Jurkat, Clone E6-1 (cell line): ENCODE measurements at regions not wholly inside any gene's neighbourhood (a gene's known extent, or its start where the extent isn't known, plus 50 kb on each side); places are given as distances from the start of the nearest gene placed in this dataset.

Experiments
- DNase-seq: peaks from one replicate; pipeline ENCODE4 v3.0.0-alpha.2; 2011; ENCODE audit warnings: low read depth, low spot score
- H3K4me3 ChIP-seq: 2 replicates; pipeline ENCODE4 v1.5.1; 2011; ENCODE audit warnings: mild to moderate bottlenecking, low read length, control low read depth, moderate library complexity

DNA sequence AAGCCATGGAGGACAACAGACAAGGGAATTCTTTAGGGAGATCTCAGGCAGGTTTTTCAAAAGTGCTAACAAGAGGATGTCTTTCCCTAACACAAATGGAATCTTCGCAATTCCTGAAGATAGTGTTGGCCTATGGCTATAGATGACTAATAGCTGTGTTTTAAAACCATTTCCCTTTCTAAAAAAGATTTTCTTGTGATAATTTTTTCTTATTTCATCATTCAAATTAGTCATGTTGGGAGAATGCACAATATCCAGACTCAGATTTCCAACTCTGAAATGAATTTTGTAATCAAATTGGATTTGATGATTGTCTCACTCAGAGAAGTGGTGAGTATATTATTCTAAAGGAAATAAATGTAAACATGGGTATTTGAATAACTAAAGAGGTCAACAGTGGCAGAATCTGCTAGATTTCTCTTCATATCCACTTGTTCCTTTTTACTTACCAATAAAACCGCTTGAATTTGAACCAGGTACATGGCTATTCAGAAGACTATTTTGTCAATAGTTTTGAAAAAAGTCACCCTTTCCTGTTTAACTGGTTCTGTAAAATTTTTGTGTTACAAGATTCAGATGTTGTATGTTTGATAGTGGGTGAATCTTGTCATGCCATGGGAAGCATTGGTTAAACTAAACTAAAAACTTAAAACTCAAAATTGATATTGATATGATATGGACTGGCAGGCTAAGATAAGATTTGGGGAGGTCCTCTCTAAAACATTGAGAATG, 1223.7 kb upstream of the EYS start:
- no peak for DNase-seq
- H3K4me3 ChIP-seq = no peak overlapping the region

GRCh38 chr6:66926060-66926459, 1219.0 kb upstream of the EYS start:
- DNase-seq = peak; percentile 68

GRCh38 chr6:66913657-66914056, 1206.6 kb upstream of the EYS start:
- no peak for DNase-seq

More at GRCh38 chr6:66926060-66926459, 1219.0 kb upstream of the EYS start:
- no peak overlapping the region for H3K4me3 ChIP-seq

GRCh38 chr6:66902457-66902856, 1195.4 kb upstream of the EYS start:
- DNase-seq = no peak
- no peak overlapping the region for H3K4me3 ChIP-seq

More at GRCh38 chr6:66913657-66914056, 1206.6 kb upstream of the EYS start:
- no peak overlapping the region for H3K4me3 ChIP-seq

DNA sequence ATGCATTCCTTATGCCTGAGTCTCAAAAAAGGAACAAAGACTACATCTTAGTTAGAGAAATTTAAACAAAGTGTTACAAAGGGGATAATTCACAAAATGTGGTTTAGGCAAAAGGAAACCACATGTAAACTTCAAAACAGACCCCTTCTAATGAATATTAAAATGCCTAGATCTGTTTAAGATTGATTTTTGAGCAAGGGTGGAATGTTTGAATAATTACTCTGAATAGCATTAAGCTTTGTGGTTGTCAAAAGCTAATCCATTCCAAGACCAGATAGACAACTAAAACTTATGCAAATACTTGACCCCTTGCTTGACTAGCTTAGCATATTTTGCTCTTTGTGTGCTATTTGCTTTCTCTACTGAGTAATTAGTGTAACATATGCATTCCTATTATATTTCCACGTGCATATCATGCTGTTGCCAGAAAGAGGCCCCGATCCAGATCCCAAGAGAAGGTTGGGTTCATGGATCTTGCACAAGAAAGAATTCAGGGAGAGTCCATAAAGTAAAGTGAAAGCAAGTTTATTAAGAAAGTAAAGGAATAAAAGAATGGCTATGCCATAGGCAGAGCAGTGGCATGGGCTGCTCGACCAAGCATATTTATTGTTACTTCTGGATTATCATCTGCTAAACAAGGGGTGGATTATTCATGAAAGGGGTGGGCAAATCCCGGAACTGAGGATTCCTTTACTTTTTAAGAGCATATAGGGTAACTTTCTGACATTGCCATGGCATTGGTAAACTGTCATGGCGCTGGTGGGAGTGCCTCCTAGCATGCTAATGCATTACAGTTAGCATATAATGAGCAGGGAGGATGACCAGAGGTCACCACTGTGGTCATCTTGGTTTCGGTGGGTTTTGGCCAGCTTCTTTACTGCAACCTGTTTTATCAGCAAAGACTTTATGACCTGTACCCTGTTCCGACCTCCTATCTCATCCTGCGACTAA, 1193.4 kb upstream of the EYS start:
- no peak overlapping the region for H3K4me3 ChIP-seq
- no peak for DNase-seq

DNA sequence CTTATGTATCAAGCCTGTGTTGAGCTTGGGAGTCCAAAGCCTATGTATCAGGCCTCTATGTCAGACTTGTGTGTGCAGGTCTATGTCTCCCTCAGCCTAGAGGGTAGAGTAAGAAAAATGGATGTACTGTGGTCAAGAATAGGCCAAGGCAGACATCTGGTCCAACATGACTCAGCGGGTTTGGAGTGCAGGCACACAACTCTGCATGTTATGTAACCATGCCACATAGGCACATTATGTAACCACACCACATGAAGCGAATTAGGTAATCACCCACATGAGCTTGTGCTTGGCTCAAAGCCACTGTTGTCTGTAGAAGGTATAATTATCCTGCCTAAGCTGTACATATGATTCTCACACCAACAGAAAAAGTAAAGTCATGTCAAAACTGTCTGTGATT, 1190.5 kb upstream of the EYS start:
- H3K4me3 ChIP-seq = no peak overlapping the region
- DNase-seq = peak; percentile 20

- no peak overlapping the region for H3K4me3 ChIP-seq
- no peak for DNase-seq
Measured at GRCh38 chr6:66896415-66896814, 1189.4 kb upstream of the EYS start.

DNA sequence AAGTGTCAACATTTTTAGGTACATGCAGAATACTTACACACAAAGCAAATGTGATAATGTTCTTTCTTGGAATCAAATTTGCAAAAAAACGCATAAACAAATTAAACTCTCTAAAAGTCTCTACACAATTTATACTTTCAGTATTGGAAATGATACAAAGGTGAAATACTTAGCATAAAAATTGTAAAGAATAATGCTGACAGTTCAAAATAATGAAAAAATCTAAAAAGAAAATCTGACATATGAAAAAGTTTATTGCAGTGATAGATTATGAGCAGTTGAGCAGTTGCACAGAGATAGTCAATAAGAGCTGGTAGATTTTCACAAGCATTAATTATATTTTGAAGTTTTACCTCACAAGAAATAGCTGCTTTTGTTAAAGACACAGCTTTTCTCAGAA, 1176.4 kb upstream of the EYS start:
- no peak overlapping the region for H3K4me3 ChIP-seq
- no peak for DNase-seq

DNA sequence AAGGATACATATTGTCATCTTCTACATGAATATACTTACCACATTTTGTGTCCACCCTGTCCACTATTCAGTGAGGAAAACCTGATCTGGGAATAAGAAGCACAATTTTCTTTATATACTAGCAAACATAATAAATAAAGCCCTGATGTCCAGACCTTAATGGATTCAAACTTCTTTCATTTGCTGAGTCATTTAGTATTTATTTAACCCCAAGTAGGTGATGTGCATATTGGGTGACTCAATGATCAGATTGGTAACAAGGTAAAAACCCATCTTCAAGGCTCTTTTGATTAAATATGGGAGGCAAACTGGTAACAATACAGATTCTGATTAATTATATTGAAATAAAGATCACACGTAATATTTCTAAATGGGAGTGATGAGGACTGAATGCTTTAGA, 1159.8 kb upstream of the EYS start:
- no peak overlapping the region for H3K4me3 ChIP-seq
- no peak for DNase-seq

DNA sequence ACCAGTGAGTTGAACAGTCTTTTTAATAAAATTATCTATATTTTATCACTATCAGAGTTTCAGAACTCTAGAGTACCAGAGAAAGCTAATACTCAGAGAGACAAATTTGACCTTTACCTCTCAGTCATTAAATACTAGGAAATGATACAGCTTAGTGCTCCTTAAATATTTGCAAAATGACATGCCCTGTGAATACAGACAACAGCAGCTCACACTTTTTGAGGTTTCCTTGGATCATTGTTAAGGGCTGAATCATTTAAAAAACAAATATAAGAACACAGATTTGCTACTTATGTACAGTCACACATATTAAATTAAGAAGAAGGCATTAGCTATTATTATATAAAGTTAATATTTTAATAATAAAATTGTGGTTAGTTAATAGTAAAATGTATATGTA, 1158.7 kb upstream of the EYS start:
- H3K4me3 ChIP-seq = no peak overlapping the region
- no peak for DNase-seq

- DNase-seq = no peak
- no peak overlapping the region for H3K4me3 ChIP-seq
Measured at GRCh38 chr6:66861007-66861541, 1154.0 kb upstream of the EYS start.

- no peak for DNase-seq
- H3K4me3 ChIP-seq = no peak overlapping the region
Measured at GRCh38 chr6:66860328-66860727, 1153.3 kb upstream of the EYS start.

DNA sequence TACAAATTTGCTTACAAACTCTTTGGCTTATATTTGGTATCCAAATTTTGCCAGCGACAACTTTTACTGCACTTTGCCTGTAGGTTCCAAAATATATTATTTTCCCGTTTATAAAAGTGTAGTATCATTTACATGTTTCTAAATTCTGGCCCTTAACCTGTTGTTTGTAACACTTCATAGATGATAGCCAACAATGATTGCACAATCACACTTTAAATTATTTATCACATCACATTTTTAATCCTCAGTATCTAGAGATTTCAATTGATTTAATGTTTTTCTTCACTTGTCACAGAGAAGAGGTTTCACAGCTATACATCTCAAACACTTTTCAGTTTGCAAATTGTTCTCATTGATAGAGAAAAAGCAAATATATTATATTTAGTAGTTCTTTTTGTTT, 1151.2 kb upstream of the EYS start:
- DNase-seq = no peak
- H3K4me3 ChIP-seq = no peak overlapping the region

DNA sequence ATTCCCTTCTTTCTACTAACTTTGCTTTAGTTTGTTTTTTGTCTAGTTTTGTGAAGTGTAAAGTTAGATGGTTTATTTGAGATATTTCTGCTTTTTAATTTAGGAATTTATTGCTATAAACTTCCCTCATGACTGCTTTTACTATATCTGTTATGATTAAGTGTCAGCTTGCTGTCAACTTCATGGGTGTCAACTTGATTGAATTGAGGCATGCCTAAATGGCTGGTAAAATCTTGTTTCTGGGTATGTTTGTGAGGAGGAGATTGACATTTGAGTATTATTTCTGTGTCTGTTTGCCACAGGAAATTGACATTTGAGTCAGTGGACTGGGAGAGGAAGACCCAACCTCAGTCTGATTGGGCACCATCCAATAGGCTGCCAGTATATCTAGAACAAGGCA, 1147.0 kb upstream of the EYS start:
- DNase-seq = no peak
- no peak overlapping the region for H3K4me3 ChIP-seq

DNA sequence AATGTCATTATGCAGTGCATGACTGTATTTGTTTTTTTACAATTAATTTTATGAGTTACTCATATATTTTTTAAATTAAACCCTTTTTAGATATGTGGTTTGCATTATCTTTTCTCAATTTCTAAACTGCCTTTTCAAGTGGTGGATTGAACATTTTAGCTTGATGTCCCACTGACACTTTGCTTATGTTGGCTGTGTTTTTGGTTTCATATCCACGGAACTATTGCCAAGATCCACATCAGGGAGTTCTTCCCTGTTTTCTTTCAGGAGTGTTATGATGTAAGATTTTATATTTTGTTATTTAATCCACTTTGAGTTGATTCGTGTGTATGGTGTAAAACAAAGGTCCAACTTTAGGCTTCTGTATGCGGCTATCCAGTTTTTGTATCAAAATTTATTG, 1144.9 kb upstream of the EYS start:
- no peak for DNase-seq
- no peak overlapping the region for H3K4me3 ChIP-seq

- no peak overlapping the region for H3K4me3 ChIP-seq
- DNase-seq = no peak
Measured at GRCh38 chr6:66849843-66850242, 1142.8 kb upstream of the EYS start.

GRCh38 chr6:66848244-66848953, 1141.4 kb upstream of the EYS start:
- no peak overlapping the region for H3K4me3 ChIP-seq
- DNase-seq = no peak

DNA sequence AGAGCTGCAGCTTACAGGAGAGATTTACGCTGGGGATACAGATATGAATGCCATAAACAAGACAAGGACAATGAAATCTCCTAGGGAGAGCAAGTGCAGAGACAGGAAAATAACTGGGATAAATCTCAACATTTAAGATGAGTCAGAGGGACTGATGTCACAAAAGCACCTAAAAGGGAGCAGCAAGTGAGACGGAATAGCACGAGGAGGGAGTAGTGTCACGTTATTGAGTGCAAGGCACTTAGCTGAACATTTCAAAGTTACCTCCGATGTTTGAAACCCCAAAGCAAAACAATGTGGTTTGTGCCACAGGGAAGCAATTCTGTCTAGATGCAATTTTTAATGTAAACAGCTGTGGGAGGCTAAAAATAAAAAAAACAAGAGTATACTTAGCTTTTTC, 1131.7 kb upstream of the EYS start:
- DNase-seq = no peak
- no peak overlapping the region for H3K4me3 ChIP-seq

GRCh38 chr6:66825539-66825938, 1118.5 kb upstream of the EYS start:
- no peak overlapping the region for H3K4me3 ChIP-seq
- DNase-seq = no peak

GRCh38 chr6:66814156-66814555, 1107.1 kb upstream of the EYS start:
- no peak overlapping the region for H3K4me3 ChIP-seq
- DNase-seq = no peak
